Stimulated activated naive CD8-positive, alpha-beta T cell treated with anti-CD3 and anti-CD28 coated beads, Interleukin-15, Interleukin-2, amounts not matched to agents 100 U/mL and 50 U/mL, for 24 hours (primary cell): ENCODE measurements at regions not wholly inside any gene's neighbourhood (a gene's known extent, or its start where the extent isn't known, plus 50 kb on each side); places are given as distances from the start of the nearest gene placed in this dataset.

ENCODE experiments used
- ATAC-seq: fragments of 150-1000 bp; cut with Tn5 transposase; one replicate; pipeline ENCODE4 v1.10.0; 2021
- DNase-seq: peaks from one replicate; pipeline ENCODE4 v3.0.0; 2021

GRCh38 chr7:12130609-12131008, 80.5 kb upstream of the TMEM106B start:
- no peak for ATAC-seq
- no peak for DNase-seq

GRCh38 chr7:12131122-12131521, 80.0 kb upstream of the TMEM106B start:
- no peak for ATAC-seq

GRCh38 chr7:12133865-12134264, 77.2 kb upstream of the TMEM106B start:
- ATAC-seq (no peak), DNase-seq (no peak)

More at GRCh38 chr7:12131122-12131521, 80.0 kb upstream of the TMEM106B start:
- DNase-seq, result no peak

GRCh38 chr7:12136523-12136922, 74.6 kb upstream of the TMEM106B start:
- ATAC-seq, result no peak
- DNase-seq, result no peak

GRCh38 chr7:12137283-12137682, 73.8 kb upstream of the TMEM106B start:
- ATAC-seq, result no peak
- DNase-seq, result no peak

GRCh38 chr7:12138421-12138820, 72.7 kb upstream of the TMEM106B start:
- no peak for ATAC-seq
- no peak for DNase-seq

GRCh38 chr7:12139416-12139815, 71.7 kb upstream of the TMEM106B start:
- ATAC-seq (no peak), DNase-seq (no peak)

- ATAC-seq, result no peak
These were observed 64.3 kb upstream of the TMEM106B start for GRCh38 chr7:12146813-12147212.

GRCh38 chr7:12152196-12152918, 58.7 kb upstream of the TMEM106B start:
- ATAC-seq, result no peak
- DNase-seq, result no peak

More at GRCh38 chr7:12146813-12147212, 64.3 kb upstream of the TMEM106B start:
- DNase-seq, result no peak

- DNase-seq (no peak), ATAC-seq (no peak)
These were observed 57.0 kb upstream of the TMEM106B start for GRCh38 chr7:12154119-12154518.

- ATAC-seq, result no peak
- no peak for DNase-seq
These were observed 53.6 kb upstream of the TMEM106B start for GRCh38 chr7:12157517-12157916.

GRCh38 chr7:12158334-12159060, 52.6 kb upstream of the TMEM106B start:
- ATAC-seq (no peak), DNase-seq (no peak)

- DNase-seq, result no peak
- no peak for ATAC-seq
These were observed 49.9 kb upstream of the TMEM106B start for GRCh38 chr7:12161146-12161545.
